HEK293 (cell line): ENCODE measurements at regions not wholly inside any gene's neighbourhood (a gene's known extent, or its start where the extent isn't known, plus 50 kb on each side); places are given as distances from the start of the nearest gene placed in this dataset.

Experiments
- CTCF ChIA-PET: fragments of 350-600 bp; formaldehyde crosslinking; extraction: SDS; loops from one replicate; lab custom pipeline; 2021; ENCODE audit warnings: antibody characterized with exemption; lab: Yijun Ruan, JAX
- POLR2A ChIA-PET: fragments of 300-600 bp; formaldehyde crosslinking; extraction: SDS; loops from one replicate; lab custom pipeline; 2020; ENCODE audit warnings: antibody characterized with exemption, inconsistent platforms; lab: Yijun Ruan, JAX
- H3K27ac ChIP-seq: fragments of 200-500 bp; sonication (Bioruptor generic); 2 replicates; pipeline ENCODE4 v1.5.1; 2014; ENCODE audit warnings: low read depth, low read length, control low read depth, inconsistent platforms; ENCODE audit errors: extremely low read depth
- H3K36me3 ChIP-seq, 2 experiments: fragments of 200-500 bp in 1 of 2; sonication (Bioruptor generic) in 1 of 2; 1 replicate in 1 of 2; 2 replicates in 1 of 2; pipeline ENCODE4 v1.5.1; 2014 to 2017; ENCODE audit warnings: inconsistent platforms in 2 of 2, low read length in 2 of 2; ENCODE audit not compliant: control insufficient read depth in 2 of 2, insufficient read depth in 1 of 2
- H3K4me1 ChIP-seq: fragments of 200-500 bp; sonication (Bioruptor generic); 2 replicates; pipeline ENCODE4 v1.5.1; 2014; ENCODE audit warnings: mild to moderate bottlenecking, low read length, inconsistent platforms; ENCODE audit not compliant: control insufficient read depth, insufficient read depth
- H3K4me3 ChIP-seq: 2 replicates; pipeline ENCODE4 v1.5.1; 2011; ENCODE audit warnings: low read depth, mild to moderate bottlenecking, control low read depth, low read length, moderate library complexity
- H3K9me3 ChIP-seq: fragments of 200-500 bp; sonication (Bioruptor generic); 2 replicates; pipeline ENCODE4 v1.5.1; 2014; ENCODE audit warnings: low read depth, low read length, inconsistent platforms; ENCODE audit not compliant: control insufficient read depth, insufficient read depth
- CTCF ChIP-seq: fragments of 450-650 bp; formaldehyde crosslinking; IDR thresholded peaks from 2 replicates; pipeline ENCODE4 v1.5.1; 2016; ENCODE audit warnings: missing biosample characterization, missing genetic modification characterization
- IKZF3 ChIP-seq: fragments of 450-650 bp; IDR thresholded peaks from 2 replicates; pipeline ENCODE4 v1.5.0; 2018; ENCODE audit warnings: missing biosample characterization, mild to moderate bottlenecking, missing genetic modification characterization, moderate library complexity
- KLF7 ChIP-seq: fragments of 450-650 bp; formaldehyde crosslinking; IDR thresholded peaks from 2 replicates; pipeline ENCODE4 v1.5.1; 2016; ENCODE audit warnings: missing biosample characterization, missing genetic modification characterization, borderline replicate concordance
- SETDB1 ChIP-seq: IDR thresholded peaks from one replicate; pipeline ENCODE4 v1.6.1; 2017; ENCODE audit warnings: mild to moderate bottlenecking, low read length, moderate library complexity, mixed read lengths; ENCODE audit not compliant: insufficient read length
- TCF7L2 ChIP-seq: IDR thresholded peaks from 2 replicates; pipeline ENCODE4 v1.6.1; 2011; ENCODE audit warnings: low read depth, mild to moderate bottlenecking, inconsistent platforms, low read length, moderate library complexity, borderline replicate concordance
- ZBTB1 ChIP-seq: fragments of 450-650 bp; formaldehyde crosslinking; IDR thresholded peaks from 2 replicates; pipeline ENCODE4 v1.5.1; 2016; ENCODE audit warnings: missing biosample characterization, missing genetic modification characterization
- ZBTB17 ChIP-seq: fragments of 450-650 bp; formaldehyde crosslinking; IDR thresholded peaks from 2 replicates; pipeline ENCODE4 v1.5.1; 2016; ENCODE audit warnings: missing biosample characterization, missing genetic modification characterization
- ZBTB48 ChIP-seq: fragments of 450-650 bp; formaldehyde crosslinking; IDR thresholded peaks from 2 replicates; pipeline ENCODE4 v1.5.1; 2016; ENCODE audit warnings: missing biosample characterization, missing genetic modification characterization
- ZNF157 ChIP-seq: fragments of 450-650 bp; formaldehyde crosslinking; IDR thresholded peaks from 2 replicates; pipeline ENCODE4 v1.5.1; 2016; ENCODE audit warnings: missing biosample characterization, missing genetic modification characterization
- ZNF2 ChIP-seq: fragments of 450-650 bp; formaldehyde crosslinking; IDR thresholded peaks from 2 replicates; pipeline ENCODE4 v1.5.1; 2016; ENCODE audit warnings: missing biosample characterization, missing genetic modification characterization
- ZNF248 ChIP-seq: fragments of 450-650 bp; formaldehyde crosslinking; IDR thresholded peaks from 2 replicates; pipeline ENCODE4 v1.5.1; 2017; ENCODE audit warnings: missing biosample characterization, missing genetic modification characterization
- ZNF335 ChIP-seq: fragments of 450-650 bp; formaldehyde crosslinking; conservative IDR thresholded peaks from 2 replicates; pipeline ENCODE4 v1.5.1; 2016; ENCODE audit warnings: missing biosample characterization, missing genetic modification characterization
- ZNF366 ChIP-seq: fragments of 450-650 bp; formaldehyde crosslinking; conservative IDR thresholded peaks from 2 replicates; pipeline ENCODE4 v1.5.1; 2016; ENCODE audit warnings: missing biosample characterization, missing genetic modification characterization
- ZNF530 ChIP-seq: fragments of 450-650 bp; formaldehyde crosslinking; IDR thresholded peaks from 2 replicates; pipeline ENCODE4 v1.5.1; 2016; ENCODE audit warnings: low read depth, missing biosample characterization, missing genetic modification characterization
- ZNF549 ChIP-seq: fragments of 450-650 bp; IDR thresholded peaks from 2 replicates; pipeline ENCODE4 v1.5.1; 2018; ENCODE audit warnings: missing biosample characterization, missing genetic modification characterization, mild to moderate bottlenecking, inconsistent platforms, moderate library complexity
- ZNF585B ChIP-seq: fragments of 450-650 bp; formaldehyde crosslinking; IDR thresholded peaks from 2 replicates; pipeline ENCODE4 v1.5.1; 2016; ENCODE audit warnings: missing biosample characterization, missing genetic modification characterization
- ZNF621 ChIP-seq: fragments of 450-650 bp; formaldehyde crosslinking; IDR thresholded peaks from 2 replicates; pipeline ENCODE4 v1.5.1; 2017; ENCODE audit warnings: missing biosample characterization, missing genetic modification characterization
- ZNF654 ChIP-seq: fragments of 450-650 bp; formaldehyde crosslinking; IDR thresholded peaks from 2 replicates; pipeline ENCODE4 v1.5.1; 2016; ENCODE audit warnings: low read depth, missing biosample characterization, missing genetic modification characterization
- ZNF670 ChIP-seq: fragments of 450-650 bp; formaldehyde crosslinking; IDR thresholded peaks from 2 replicates; pipeline ENCODE4 v1.5.1; 2016; ENCODE audit warnings: missing biosample characterization, missing genetic modification characterization, low read depth
- ZSCAN18 ChIP-seq: fragments of 450-650 bp; formaldehyde crosslinking; IDR thresholded peaks from 2 replicates; pipeline ENCODE4 v1.5.1; 2016; ENCODE audit warnings: missing biosample characterization, missing genetic modification characterization
- TF ChIP-seq, protein P1 (sequence below): fragments of 450-650 bp; formaldehyde crosslinking; IDR thresholded peaks from 2 replicates; pipeline ENCODE4 v1.5.1; 2017; ENCODE audit warnings: missing biosample characterization, missing genetic modification characterization

DNA sequence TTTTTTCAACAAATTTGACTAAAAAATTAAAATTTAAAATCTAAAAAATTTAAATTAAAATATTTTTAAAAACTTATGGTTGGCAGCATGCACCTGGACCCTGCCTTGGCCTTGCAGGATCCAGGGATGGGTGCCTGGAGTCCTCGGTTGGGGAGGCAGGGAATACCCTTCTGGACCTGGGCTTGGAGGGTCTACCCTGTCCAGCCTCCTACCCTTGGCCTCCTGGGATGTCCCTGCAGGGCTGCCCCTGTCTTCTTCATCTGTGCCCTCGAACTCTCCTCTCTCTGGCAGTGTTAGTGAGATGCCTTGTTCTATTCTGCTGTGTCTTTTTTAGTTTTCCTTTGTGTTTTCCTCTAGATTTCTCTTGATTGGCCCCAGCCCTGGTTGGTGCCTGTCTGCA is 68.9 kb upstream of the HAAO start:
- no peaks in the 10 kb centered on the region for H3K9me3 ChIP-seq
- no peak overlapping the region for H3K27ac ChIP-seq
- H3K4me3 ChIP-seq, result no peak overlapping the region
- CTCF ChIA-PET, result no interaction called here
- TF ChIP-seq IKZF3 (tag by site-specific recombination) (no peak), KLF7 (tag by site-specific recombination) (no peak), ZNF366 (tag by site-specific recombination) (no peak), ZNF2 (tag by site-specific recombination) (no peak), ZNF549 (no peak), ZNF621 (no peak)
- POLR2A ChIA-PET, result no interaction called here
- no peaks in the 10 kb centered on the region for H3K4me1 ChIP-seq
- H3K36me3 ChIP-seq, result no peaks in the 10 kb centered on the region

DNA sequence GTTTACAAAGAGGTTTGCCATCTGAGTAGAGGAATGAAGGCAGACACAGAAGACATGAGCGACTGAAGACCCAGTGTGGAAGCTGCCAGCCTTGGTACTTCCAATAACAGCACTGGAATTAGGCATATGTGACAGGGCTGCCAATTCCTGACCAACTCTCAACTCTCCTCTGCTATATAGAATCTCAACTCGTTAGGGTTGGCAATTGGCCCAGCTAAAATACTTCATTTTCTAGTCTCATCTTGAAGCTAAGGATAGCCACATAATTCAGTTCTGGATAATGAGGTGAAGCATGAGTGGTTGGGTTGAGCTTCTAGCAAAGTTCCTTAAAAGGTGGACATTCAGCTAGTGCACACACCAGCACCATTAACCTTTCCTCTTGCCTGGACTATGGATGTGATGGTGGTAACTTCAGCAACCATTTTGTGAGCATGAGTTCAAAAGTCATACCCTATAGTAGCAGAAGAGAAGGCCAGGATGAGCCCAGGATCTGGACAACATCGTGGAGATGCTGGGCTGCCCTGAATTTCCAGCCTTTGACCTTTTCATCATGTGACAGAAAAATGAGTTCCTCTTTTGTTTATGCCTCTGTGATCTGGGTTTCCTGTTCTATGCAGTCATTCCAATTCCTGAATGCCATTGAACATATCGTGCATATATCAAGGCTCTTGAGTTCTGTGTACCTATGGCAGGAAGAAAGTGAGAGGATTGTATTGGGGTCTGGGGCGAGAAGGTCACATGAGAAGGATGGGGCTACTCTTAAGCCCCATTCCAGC is 68.1 kb upstream of the HAAO start:
- CTCF ChIA-PET, result interaction anchor here (0.6 to 3.1 kb wide), 16 partner anchors 13 to 716 kb away, joined by 3 to 30 read pairs (median 4); no protein-coding TSS in a partner anchor
- POLR2A ChIA-PET, result interaction anchor here (0.5 kb wide), 1 partner anchor 679 kb away, joined by 6 read pairs; no protein-coding TSS in a partner anchor
- Histone ChIP-seq H3K4me1 (no peaks in the 10 kb centered on the region), H3K27ac (no peak overlapping the region), H3K4me3 (no peak overlapping the region), H3K9me3 (no peaks in the 10 kb centered on the region), H3K36me3 (no peaks in the 10 kb centered on the region)
- TF ChIP-seq ZNF530 (tag by site-specific recombination) (no peak), ZBTB1 (tag by site-specific recombination) (no peak), ZNF585B (tag by site-specific recombination) (no peak), SETDB1 (peak; percentile 53)
- TF ChIP-seq, protein P1, sequence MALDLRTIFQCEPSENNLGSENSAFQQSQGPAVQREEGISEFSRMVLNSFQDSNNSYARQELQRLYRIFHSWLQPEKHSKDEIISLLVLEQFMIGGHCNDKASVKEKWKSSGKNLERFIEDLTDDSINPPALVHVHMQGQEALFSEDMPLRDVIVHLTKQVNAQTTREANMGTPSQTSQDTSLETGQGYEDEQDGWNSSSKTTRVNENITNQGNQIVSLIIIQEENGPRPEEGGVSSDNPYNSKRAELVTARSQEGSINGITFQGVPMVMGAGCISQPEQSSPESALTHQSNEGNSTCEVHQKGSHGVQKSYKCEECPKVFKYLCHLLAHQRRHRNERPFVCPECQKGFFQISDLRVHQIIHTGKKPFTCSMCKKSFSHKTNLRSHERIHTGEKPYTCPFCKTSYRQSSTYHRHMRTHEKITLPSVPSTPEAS (tag by site-specific recombination), result no peak

- Histone ChIP-seq H3K9me3 (no peaks in the 10 kb centered on the region), H3K4me3 (no peak overlapping the region), H3K4me1 (no peaks in the 10 kb centered on the region), H3K27ac (no peak overlapping the region), H3K36me3 (no peaks in the 10 kb centered on the region)
- ChIA-PET POLR2A (interaction anchor here (0.5 kb wide), 1 partner anchor 678 kb away, joined by 6 read pairs; no protein-coding TSS in a partner anchor), CTCF (interaction anchor here (0.6 to 3.1 kb wide), 42 partner anchors 8 to 877 kb away, joined by 3 to 30 read pairs (median 4); no protein-coding TSS in a partner anchor)
- TF ChIP-seq ZBTB48 (tag by site-specific recombination) (no peak), TCF7L2 (peak; percentile 30; the same call in 1 of the 2 replicates)
Measured at GRCh38 chr2:42859791-42860190, 67.4 kb upstream of the HAAO start.

GRCh38 chr2:42859006-42859552 is 66.7 kb upstream of the HAAO start:
- no peaks in the 10 kb centered on the region for H3K36me3 ChIP-seq
- no peak for TF ChIP-seq ZNF157 (tag by site-specific recombination)
- TF ChIP-seq CTCF, result peak; percentile 61
- no peak for TF ChIP-seq ZNF670 (tag by site-specific recombination)
- no peak for TF ChIP-seq ZNF248 (tag by site-specific recombination)
- no peak for TF ChIP-seq ZSCAN18
- peak; percentile 70 for TF ChIP-seq ZNF654
- no peak for TF ChIP-seq ZNF335 (tag by site-specific recombination)
- TF ChIP-seq KLF7 (tag by site-specific recombination), result no peak
- no peak for TF ChIP-seq ZBTB17 (tag by site-specific recombination)
- no peak overlapping the region for H3K27ac ChIP-seq
- H3K4me3 ChIP-seq, result no peak overlapping the region
- no peaks in the 10 kb centered on the region for H3K4me1 ChIP-seq
- ChIA-PET CTCF (interaction anchor here (0.6 to 3.1 kb wide), 39 partner anchors 8 to 1133 kb away, joined by 3 to 30 read pairs (median 4); no protein-coding TSS in a partner anchor), POLR2A (no interaction called here)
- H3K9me3 ChIP-seq, result no peaks in the 10 kb centered on the region
